Activated CD4-positive, alpha-beta memory T cell treated with anti-CD3 and anti-CD28 coated beads, Interleukin-2, amount 10 ng/mL, durations not matched to agents 7 days and 5 days (primary cell): ENCODE measurements at regions not wholly inside any gene's neighbourhood (a gene's known extent, or its start where the extent isn't known, plus 50 kb on each side); places are given as distances from the start of the nearest gene placed in this dataset.

Experiments
- CTCF ChIA-PET: fragments of 350-600 bp; sonication (Branson Sonifier 250); formaldehyde crosslinking; loops from one replicate; lab custom pipeline; 2021; ENCODE audit warnings: antibody characterized with exemption, inconsistent platforms; lab: Charles Lee
- POLR2A ChIA-PET: fragments of 350-600 bp; sonication (Branson Sonifier 250); formaldehyde crosslinking; loops from one replicate; lab custom pipeline; 2021; ENCODE audit warnings: antibody characterized with exemption; lab: Charles Lee
- DNase-seq: peaks from one replicate; pipeline ENCODE4 v3.0.0-alpha.2; 2020
- H3K27ac Mint-ChIP-seq: one replicate; pipeline ENCODE4 v1.8.0; 2021; ENCODE audit warnings: mild to moderate bottlenecking, mixed read lengths
- H3K27me3 Mint-ChIP-seq: one replicate; pipeline ENCODE4 v1.8.0; 2021; ENCODE audit warnings: mixed read lengths
- H3K36me3 Mint-ChIP-seq: one replicate; pipeline ENCODE4 v1.8.0; 2021; ENCODE audit warnings: low read depth, mixed read lengths
- H3K4me1 Mint-ChIP-seq: one replicate; pipeline ENCODE4 v1.8.0; 2021; ENCODE audit warnings: mixed read lengths
- H3K4me3 Mint-ChIP-seq: one replicate; pipeline ENCODE4 v1.8.0; 2021; ENCODE audit warnings: mild to moderate bottlenecking, mixed read lengths
- H3K9me3 Mint-ChIP-seq: one replicate; pipeline ENCODE4 v1.8.0; 2021; ENCODE audit warnings: mixed read lengths

DNA sequence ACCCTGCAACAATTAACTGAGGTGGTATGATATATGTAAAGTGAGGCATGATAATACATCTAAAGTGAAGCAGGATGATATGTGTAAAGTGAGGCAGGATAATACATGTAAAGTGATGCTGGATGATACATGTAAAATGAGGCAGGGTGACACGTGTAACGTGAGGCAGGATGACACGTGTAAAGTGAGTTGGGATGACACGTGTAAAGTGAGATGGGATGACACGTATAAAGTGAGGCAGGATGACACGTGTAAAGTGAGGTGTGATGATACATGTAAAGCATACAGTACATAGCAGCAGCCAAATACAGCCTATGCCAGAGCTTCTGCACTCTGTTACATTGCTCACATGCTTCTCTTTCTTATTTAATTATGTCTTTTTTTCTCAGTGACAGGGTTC lies 184.4 kb upstream of the FOXF1 start:
- Mint-ChIP-seq H3K27ac (no peak overlapping the region), H3K4me1 (no peaks in the 10 kb centered on the region), H3K9me3 (no peaks in the 10 kb centered on the region), H3K4me3 (no peak overlapping the region), H3K27me3 (peaks cover 4% of the 10 kb centered on the region), H3K36me3 (no peaks in the 10 kb centered on the region)
- DNase-seq: no peak
- POLR2A ChIA-PET: no interaction called here
- CTCF ChIA-PET: no interaction called here

DNA sequence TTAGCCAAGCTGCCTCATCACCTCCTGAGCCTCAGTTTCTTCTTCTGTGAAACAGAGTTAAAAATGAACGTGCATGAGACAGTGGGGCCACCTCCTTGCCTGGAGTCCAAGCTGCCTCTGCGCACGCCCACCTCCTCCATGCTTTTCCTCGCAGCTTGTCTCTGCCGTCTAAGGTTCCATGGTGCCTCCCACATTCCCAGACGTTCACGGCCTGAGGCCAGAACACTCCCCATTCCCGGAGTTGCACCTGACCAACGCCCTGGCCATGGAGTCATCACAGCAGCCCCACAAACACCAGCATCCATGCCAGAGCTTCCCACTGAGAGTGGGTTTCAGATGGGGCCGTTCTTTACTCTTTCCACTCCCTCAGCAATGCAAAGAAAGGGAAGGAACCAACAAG lies 183.0 kb upstream of the FOXF1 start:
- Mint-ChIP-seq H3K9me3 (no peaks in the 10 kb centered on the region), H3K36me3 (no peaks in the 10 kb centered on the region), H3K27ac (no peak overlapping the region), H3K27me3 (peaks cover 4% of the 10 kb centered on the region), H3K4me3 (no peak overlapping the region), H3K4me1 (no peaks in the 10 kb centered on the region)
- DNase-seq: no peak
- POLR2A ChIA-PET: no interaction called here
- CTCF ChIA-PET: no interaction called here

DNA sequence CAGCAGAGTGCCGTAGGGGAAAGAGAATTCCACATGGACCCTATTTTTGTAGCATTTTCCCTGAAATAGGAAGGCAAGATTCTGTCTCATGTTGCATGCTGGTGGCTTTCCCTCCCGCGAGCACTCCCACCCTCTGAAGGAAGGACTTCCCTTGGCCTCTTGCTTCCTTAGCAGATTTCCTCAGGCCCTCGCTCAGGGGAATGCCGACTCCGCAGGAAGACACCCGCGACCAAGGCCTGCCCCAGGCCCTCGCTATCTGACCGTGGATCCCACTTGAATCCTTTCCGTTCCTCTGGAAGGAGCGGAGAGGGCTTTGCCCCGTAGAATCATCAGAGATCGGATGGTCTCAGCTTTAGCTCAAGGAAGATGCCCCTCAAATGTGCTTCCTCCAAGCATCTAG lies 179.4 kb upstream of the FOXF1 start:
- H3K27ac Mint-ChIP-seq: no peak overlapping the region
- no peaks in the 10 kb centered on the region for H3K4me1 Mint-ChIP-seq
- POLR2A ChIA-PET: no interaction called here
- H3K27me3 Mint-ChIP-seq: peaks cover 4% of the 10 kb centered on the region
- CTCF ChIA-PET: no interaction called here
- H3K9me3 Mint-ChIP-seq: no peaks in the 10 kb centered on the region
- no peaks in the 10 kb centered on the region for H3K36me3 Mint-ChIP-seq
- DNase-seq: no peak
- H3K4me3 Mint-ChIP-seq: no peak overlapping the region

DNA sequence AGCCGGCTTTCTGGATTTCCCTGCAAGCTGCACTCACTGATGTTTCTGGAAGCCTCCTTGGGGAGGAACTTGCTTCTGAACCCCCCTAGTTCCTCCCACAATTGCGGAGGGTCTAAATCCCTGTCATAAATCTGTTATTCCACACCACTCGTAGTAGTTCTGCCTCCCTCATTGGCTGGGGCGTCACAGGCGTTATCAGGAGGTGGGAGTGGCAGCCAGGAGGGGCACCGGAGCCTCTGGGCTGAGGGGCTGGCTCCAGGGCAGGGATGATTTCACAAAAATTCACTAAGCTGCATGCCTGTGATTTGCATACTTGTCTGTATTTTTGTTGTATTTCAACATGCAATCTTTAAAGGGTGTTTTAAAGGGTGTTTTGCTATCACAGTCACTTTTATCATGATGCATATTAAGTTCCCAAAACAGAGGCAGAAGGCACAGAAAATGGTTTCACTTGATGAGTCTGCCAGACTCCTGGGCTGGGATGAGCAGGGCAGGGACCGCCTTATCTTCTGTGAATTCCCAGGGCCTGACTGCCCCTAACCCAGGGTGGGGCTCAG lies 176.2 kb upstream of the FOXF1 start:
- ChIA-PET POLR2A (no interaction called here), CTCF (no interaction called here)
- no peak overlapping the region for H3K27ac Mint-ChIP-seq
- no peak overlapping the region for H3K4me3 Mint-ChIP-seq
- DNase-seq: no peak
- H3K27me3 Mint-ChIP-seq: no peaks in the 10 kb centered on the region
- no peaks in the 10 kb centered on the region for H3K36me3 Mint-ChIP-seq
- H3K4me1 Mint-ChIP-seq: no peaks in the 10 kb centered on the region
- H3K9me3 Mint-ChIP-seq: no peaks in the 10 kb centered on the region

DNA sequence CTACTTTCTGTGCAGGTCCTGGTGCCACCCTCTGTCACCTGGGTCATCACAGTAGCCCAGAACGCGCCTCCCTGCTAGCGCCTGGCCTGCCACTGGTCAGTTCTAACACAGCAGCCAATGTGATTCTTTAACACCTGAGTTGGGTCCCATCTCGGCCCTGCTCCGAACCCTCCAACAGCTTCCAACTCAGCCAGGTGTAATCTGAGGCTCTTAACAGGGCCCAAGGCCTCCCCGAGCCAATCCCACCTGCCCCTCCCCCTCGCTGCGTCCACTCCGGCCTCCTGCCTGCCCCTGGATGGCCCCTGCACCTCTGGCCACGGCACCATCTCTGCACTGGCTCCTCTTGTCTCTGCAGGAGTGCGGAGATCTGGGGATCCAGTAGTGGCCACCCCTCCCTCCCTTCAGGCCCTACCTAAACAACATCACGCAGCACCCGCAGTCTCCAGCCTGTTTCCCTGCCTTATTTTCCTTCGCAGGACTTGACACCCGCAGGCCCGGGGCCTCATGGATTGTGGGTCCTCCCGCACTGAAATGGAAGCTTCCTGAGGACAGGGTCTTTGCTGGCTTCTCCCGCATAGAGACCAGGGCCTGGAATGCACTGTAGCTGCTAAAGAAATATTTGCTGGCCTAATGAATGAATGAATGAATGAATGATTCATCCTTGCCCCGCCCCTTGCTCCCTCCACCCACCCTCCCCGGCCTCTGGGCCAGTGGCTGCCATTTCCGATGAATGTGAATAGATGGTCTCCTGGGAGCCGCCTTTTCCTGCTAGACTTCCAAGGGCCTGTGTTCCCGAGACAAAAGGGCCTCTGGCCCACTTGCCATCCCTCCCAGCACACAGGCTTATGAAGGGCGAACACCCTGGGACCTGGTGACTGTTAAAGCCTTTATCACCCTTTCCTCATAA lies 174.8 kb upstream of the FOXF1 start:
- no peak overlapping the region for H3K4me3 Mint-ChIP-seq
- H3K27me3 Mint-ChIP-seq: no peaks in the 10 kb centered on the region
- no peaks in the 10 kb centered on the region for H3K4me1 Mint-ChIP-seq
- CTCF ChIA-PET: no interaction called here
- H3K27ac Mint-ChIP-seq: no peak overlapping the region
- no peaks in the 10 kb centered on the region for H3K36me3 Mint-ChIP-seq
- DNase-seq: no peak
- H3K9me3 Mint-ChIP-seq: peaks cover 3% of the 10 kb centered on the region
- POLR2A ChIA-PET: no interaction called here

DNA sequence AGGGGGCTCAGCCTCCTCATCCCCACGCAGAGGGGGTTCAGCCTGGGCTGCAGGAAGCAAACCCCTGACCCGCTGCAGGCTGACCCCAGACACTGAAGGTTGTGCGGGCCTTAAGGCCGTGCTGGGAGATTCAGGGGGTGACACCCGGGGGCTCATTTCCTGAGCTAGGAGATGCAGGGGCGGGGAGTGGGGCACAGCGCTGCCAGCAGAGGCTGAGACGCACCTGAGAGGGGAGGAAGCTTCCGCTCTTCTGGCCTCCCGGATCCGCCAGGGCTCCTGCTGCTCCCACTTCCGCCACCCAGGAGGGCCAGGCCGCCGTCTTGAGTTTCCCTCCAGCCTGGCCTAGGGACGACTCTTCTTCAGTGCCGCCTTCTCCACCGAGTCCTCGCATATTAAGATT lies 173.2 kb upstream of the FOXF1 start:
- Mint-ChIP-seq H3K4me3 (no peak overlapping the region), H3K27me3 (peaks cover 2% of the 10 kb centered on the region), H3K27ac (no peak overlapping the region), H3K36me3 (no peaks in the 10 kb centered on the region), H3K9me3 (peaks cover 3% of the 10 kb centered on the region), H3K4me1 (no peaks in the 10 kb centered on the region)
- ChIA-PET POLR2A (no interaction called here), CTCF (no interaction called here)
- no peak for DNase-seq

DNA sequence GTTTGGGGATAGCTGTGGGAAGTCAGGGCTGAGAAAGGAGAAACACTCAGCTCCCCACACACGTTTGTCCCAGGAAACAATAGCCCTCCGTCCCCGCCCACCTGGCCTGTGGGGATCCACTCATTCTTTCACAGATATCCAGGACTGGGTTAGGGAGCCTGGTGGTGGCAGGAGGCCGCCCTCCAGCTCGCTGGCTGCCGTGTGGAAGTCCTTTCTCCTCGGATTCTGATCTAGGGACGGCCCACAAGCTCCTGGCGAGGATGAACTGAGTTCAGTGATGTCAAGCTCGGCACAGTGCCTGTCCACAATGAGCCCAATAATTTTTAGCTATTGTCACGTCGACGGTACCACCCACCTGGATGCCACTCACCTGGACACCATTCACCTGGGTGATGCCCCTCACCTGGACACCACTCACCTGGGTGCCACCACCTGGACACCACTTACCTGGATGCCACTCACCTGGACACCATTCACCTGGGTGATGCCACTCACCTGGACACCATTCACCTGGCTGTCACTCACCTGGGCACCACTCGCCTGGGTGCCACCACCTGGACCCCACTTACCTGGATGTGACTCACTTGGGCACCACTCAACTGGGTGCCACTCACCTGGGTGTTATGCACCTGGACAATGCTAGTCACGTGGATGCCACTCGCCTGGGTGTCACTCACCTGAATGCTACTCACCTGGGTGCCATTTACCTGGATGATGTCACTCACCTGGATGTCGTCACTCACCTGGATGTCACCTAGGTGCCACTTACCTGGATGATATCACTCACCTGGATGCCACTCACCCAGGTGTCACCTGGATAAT lies 172.5 kb upstream of the FOXF1 start:
- H3K4me3 Mint-ChIP-seq: no peak overlapping the region
- no peak overlapping the region for H3K27ac Mint-ChIP-seq
- DNase-seq: no peak
- peaks cover 5% of the 10 kb centered on the region for H3K27me3 Mint-ChIP-seq
- no peaks in the 10 kb centered on the region for H3K4me1 Mint-ChIP-seq
- CTCF ChIA-PET: no interaction called here
- no peaks in the 10 kb centered on the region for H3K36me3 Mint-ChIP-seq
- POLR2A ChIA-PET: no interaction called here
- H3K9me3 Mint-ChIP-seq: peaks cover 3% of the 10 kb centered on the region

DNA sequence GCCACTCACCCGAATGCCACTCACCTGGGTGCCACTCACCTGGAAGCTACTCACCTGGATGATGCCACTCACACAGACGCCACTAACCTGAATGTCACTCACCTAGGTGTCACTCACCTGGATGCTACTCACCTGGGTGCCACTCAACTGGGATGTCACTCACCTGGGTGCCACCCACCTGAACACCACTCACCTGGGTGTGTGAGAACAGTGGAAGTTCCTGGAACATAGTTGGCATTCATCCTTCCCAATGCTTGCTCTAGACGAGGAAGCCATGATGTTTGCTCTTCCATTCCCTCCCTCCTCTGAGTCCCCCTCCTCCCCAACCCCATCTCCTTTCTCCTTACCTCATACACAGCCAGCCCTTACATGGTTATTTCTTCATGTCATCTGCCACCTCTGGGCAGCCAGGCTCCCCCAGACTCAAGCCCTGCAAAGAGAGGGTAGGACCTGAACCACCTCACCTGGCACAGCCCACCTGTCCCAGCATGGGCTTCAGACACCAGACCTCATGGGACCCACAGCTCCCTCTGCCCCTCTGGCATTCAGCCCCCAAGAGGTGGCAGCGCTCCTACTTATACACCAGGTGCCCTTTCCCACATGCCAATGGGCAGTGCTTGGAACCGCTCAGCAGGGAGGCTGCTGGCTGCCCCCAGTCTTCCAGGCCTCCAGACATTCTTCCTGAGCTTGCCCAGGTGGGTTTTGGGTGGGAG lies 171.8 kb upstream of the FOXF1 start:
- Mint-ChIP-seq H3K4me3 (no peak overlapping the region), H3K4me1 (no peaks in the 10 kb centered on the region), H3K27me3 (peaks cover 8% of the 10 kb centered on the region), H3K9me3 (peaks cover 3% of the 10 kb centered on the region), H3K27ac (no peak overlapping the region), H3K36me3 (no peaks in the 10 kb centered on the region)
- no peak for DNase-seq
- ChIA-PET CTCF (no interaction called here), POLR2A (no interaction called here)

DNA sequence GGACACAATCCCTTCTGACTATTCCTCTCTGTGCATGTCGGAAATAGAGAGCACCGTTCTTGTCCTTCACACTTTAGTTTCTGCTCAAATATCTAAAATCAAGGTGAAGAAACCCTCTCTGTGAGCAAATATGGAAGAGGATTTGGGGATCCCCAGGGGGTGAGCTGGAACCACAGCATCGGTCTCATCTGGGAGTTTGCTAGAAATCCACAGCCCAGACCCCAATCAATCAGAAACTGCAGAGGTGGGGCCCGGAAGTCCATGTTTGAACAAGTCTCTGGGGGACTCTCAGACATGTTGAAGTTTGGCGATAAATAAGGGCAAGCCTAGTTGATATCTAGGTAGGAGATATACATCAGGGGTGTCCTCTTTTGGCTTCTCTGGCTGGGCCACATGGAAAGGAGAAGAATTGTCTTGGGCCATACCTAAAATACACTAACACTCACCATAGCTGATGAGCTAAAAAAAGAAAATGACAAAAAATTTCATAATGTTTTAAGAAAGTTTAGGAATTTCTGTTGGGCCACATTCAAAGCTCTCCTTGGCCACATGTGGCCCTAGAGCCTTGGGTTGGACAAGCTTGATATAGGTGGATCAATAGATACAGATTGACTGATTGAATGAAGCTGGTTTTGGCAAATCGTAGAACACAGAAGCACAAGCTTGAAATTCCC lies 168.0 kb upstream of the FOXF1 start:
- ChIA-PET POLR2A (no interaction called here), CTCF (no interaction called here)
- no peak overlapping the region for H3K4me3 Mint-ChIP-seq
- DNase-seq: no peak
- H3K27ac Mint-ChIP-seq: no peak overlapping the region
- H3K36me3 Mint-ChIP-seq: no peaks in the 10 kb centered on the region
- peaks cover 14% of the 10 kb centered on the region for H3K27me3 Mint-ChIP-seq
- no peaks in the 10 kb centered on the region for H3K4me1 Mint-ChIP-seq
- H3K9me3 Mint-ChIP-seq: peaks cover 3% of the 10 kb centered on the region

DNA sequence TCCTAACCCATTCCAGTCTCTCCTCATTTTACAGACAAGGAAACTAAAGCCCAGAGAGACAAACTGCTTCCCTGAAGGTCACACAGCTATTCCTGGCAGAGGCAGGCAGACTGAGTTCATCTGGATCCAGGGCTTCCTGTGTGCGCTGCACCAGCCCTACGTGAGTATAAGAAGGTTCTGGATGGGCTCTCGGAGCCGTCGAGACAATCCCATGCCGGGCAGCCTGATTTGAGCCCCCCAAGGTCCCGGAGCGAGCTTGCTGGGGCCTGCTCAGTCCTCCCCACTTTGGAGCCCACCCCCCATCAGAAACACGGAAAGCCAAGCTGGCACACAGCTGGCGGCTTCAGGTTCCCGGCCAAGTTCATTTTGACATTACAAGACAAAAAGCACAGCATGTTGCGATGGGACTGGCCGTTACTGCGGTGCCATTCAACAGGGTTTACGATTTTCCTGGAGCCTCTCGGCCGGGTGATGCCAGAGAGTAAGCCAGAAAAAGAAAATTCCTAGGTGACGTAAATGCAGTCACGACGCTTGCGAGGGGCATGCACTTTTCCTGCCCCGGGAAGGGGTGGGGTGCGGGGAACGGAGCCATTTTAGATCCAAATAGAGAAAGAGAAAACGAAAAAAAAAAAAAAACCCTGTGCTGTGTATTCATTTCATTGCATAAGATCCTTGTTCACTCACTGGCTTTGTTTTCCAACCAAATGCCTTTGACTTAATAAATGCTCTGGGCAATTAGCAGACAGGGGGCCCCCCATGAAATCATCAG lies 167.1 kb upstream of the FOXF1 start:
- Mint-ChIP-seq H3K4me1 (no peaks in the 10 kb centered on the region), H3K27me3 (peaks cover 14% of the 10 kb centered on the region), H3K9me3 (peaks cover 3% of the 10 kb centered on the region), H3K36me3 (no peaks in the 10 kb centered on the region), H3K4me3 (no peak overlapping the region), H3K27ac (no peak overlapping the region)
- no peak for DNase-seq
- ChIA-PET POLR2A (no interaction called here), CTCF (interaction anchor here (1.0 kb wide), 1 partner anchor 177 kb away, joined by 4 read pairs; no protein-coding TSS in a partner anchor)

DNA sequence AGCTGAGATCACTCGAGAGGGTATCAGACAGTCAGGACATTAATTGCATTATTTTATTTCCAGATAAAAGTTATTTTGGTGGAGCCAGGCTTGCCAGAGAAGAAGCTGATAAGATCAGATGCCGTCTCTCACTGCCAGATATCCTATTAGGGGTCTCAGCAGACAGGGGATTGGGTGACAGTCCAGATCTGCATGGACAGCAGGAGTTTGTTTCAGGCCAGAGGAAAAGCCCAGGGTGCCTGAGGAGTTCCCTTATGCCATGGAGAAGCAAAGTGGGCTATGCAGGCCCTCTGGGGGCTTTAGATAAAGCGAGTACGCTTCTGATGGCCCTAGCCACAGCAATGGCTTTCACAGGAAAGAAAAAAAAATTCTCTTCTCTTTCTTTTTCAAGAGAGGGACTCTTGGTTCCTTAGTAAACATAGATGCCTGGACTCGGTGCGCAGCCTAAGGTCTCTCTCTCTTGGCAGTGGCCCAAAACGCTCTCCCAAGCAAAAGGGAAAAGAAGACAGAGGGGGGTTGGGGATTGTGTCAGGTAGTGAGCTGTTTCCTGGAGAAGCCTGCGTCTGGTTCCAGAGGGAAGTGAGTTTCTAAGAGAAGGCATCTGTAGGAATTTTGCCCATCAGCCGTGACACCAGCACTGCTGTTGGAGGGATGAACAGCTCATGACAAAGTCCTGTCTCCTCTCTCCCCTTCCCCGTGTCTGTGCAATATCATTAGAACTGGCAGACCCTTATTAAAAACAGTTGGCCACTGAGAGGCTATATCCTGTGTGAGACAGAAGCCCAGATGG lies 166.3 kb upstream of the FOXF1 start:
- H3K4me3 Mint-ChIP-seq: no peak overlapping the region
- H3K9me3 Mint-ChIP-seq: peaks cover 3% of the 10 kb centered on the region
- no peak for DNase-seq
- H3K27me3 Mint-ChIP-seq: peaks cover 14% of the 10 kb centered on the region
- no peak overlapping the region for H3K27ac Mint-ChIP-seq
- ChIA-PET POLR2A (no interaction called here), CTCF (interaction anchor here (1.0 kb wide), 1 partner anchor 176 kb away, joined by 4 read pairs; no protein-coding TSS in a partner anchor)
- H3K4me1 Mint-ChIP-seq: no peaks in the 10 kb centered on the region
- H3K36me3 Mint-ChIP-seq: no peaks in the 10 kb centered on the region
